HepG2 (cell line): ENCODE measurements at regions not wholly inside any gene's neighbourhood (a gene's known extent, or its start where the extent isn't known, plus 50 kb on each side); places are given as distances from the start of the nearest gene placed in this dataset.

Experiments
- ATAC-seq: fragments of 200-7000 bp; cut with Tn5 transposase; 3 replicates; pipeline ENCODE4 v1.9.1; 2020; ENCODE audit warnings: mild to moderate bottlenecking, moderate library complexity
- BruUV-seq: library from RNA; stranded (reverse); fragments of 400-500 nt; replicated peaks from 2 replicates; lab custom pipeline; 2021; lab: Mats Ljungman, UMichigan
- CTCF ChIA-PET: fragments of 300-600 bp; formaldehyde crosslinking; extraction: SDS; loops from one replicate; lab custom pipeline; 2021; ENCODE audit warnings: low total read pairs, inconsistent platforms, low intra/inter-chr PET ratio; lab: Yijun Ruan, JAX
- POLR2A ChIA-PET: fragments of 350-600 bp; sonication (Branson Sonifier 250); formaldehyde crosslinking; loops from one replicate; lab custom pipeline; 2020; ENCODE audit warnings: antibody characterized with exemption, inconsistent platforms; lab: Yijun Ruan, JAX
- DNase-seq: peaks from one replicate; pipeline ENCODE4 v3.0.0-alpha.2; 2015; ENCODE audit warnings: low spot score
- FAIRE-seq: peaks from 3 replicates; lab custom pipeline; 2011; peaks lifted over from hg19 to GRCh38; lab: Jason Lieb, UNC
- H2AFZ ChIP-seq: one replicate; pipeline ENCODE4 v1.6.1; 2011; ENCODE audit warnings: low read length, inconsistent platforms
- H3K27ac ChIP-seq: fragments of 300-600 bp; 3 replicates; pipeline ENCODE4 v1.8.0; 2011; ENCODE audit warnings: mixed run types, mild to moderate bottlenecking, mixed read lengths, low read length, inconsistent platforms; ENCODE audit not compliant: insufficient read depth; ENCODE audit errors: extremely low read length
- H3K27me3 ChIP-seq, 2 experiments: fragments of 200-600 bp in 1 of 2; 2 replicates in 1 of 2; 3 replicates in 1 of 2; pipeline versions ENCODE4 v1.6.0 to v1.8.0; 2011; ENCODE audit warnings: low read length in 2 of 2, mild to moderate bottlenecking in 2 of 2, moderate library complexity in 2 of 2, inconsistent platforms in 1 of 2; ENCODE audit not compliant: insufficient read depth in 2 of 2, control insufficient read depth in 1 of 2
- H3K36me3 ChIP-seq, 2 experiments: fragments of 200-600 bp in 1 of 2; replicated peaks in 1 of 2; 2 replicates in 1 of 2; 3 replicates in 1 of 2; pipeline versions ENCODE4 v1.5.1 to v1.8.0; 2011; ENCODE audit warnings: low read length in 2 of 2, inconsistent platforms in 1 of 2; ENCODE audit not compliant: insufficient read depth in 2 of 2, control insufficient read depth in 1 of 2
- H3K4me1 ChIP-seq: 2 replicates; pipeline ENCODE4 v1.5.1; 2012; ENCODE audit warnings: low read length, inconsistent platforms; ENCODE audit not compliant: insufficient read depth
- H3K4me2 ChIP-seq: 2 replicates; pipeline ENCODE4 v1.6.0; 2011; ENCODE audit warnings: low read depth, low read length, inconsistent platforms
- H3K4me3 ChIP-seq, 3 experiments: fragments of 200-600 bp in 1 of 3; sonication (generic), shearing (Covaris generic) in 1 of 3; replicated peaks in 1 of 3; 2 replicates each; pipeline ENCODE4 v1.5.1; 2011 to 2016; ENCODE audit warnings: low read length in 3 of 3, inconsistent platforms in 2 of 3, low read depth in 2 of 3, mild to moderate bottlenecking in 2 of 3, control low read depth in 1 of 3, mixed read lengths in 1 of 3; ENCODE audit not compliant: insufficient read depth in 1 of 3
- H3K79me2 ChIP-seq: one replicate; pipeline ENCODE4 v1.6.1; 2011; ENCODE audit warnings: low read length, inconsistent platforms; ENCODE audit not compliant: insufficient read depth
- H3K9ac ChIP-seq: 2 replicates; pipeline ENCODE4 v1.6.0; 2011; ENCODE audit warnings: mild to moderate bottlenecking, low read depth, low read length, inconsistent platforms; ENCODE audit not compliant: insufficient read depth
- H3K9me3 ChIP-seq: 2 replicates; pipeline ENCODE4 v1.5.1; 2012; ENCODE audit warnings: mild to moderate bottlenecking, low read length
- H4K20me1 ChIP-seq: 2 replicates; pipeline ENCODE4 v1.6.0; 2011; ENCODE audit warnings: inconsistent platforms, mild to moderate bottlenecking, low read length, moderate library complexity; ENCODE audit not compliant: insufficient read depth
- ATF7 ChIP-seq, 2 experiments: fragments of 450-650 bp in 1 of 2; sonication (generic) in 1 of 2; formaldehyde crosslinking in 1 of 2; IDR thresholded peaks; 2 replicates each; pipeline versions ENCODE4 v1.4.0 to v1.6.1; 2016 to 2020; ENCODE audit warnings: antibody characterized with exemption in 1 of 2, mild to moderate bottlenecking in 1 of 2, missing genetic modification reagents in 1 of 2
- CAMTA2 ChIP-seq: sonication (generic); formaldehyde crosslinking; IDR thresholded peaks from 2 replicates; pipeline ENCODE4 v1.4.0; 2020; ENCODE audit warnings: mild to moderate bottlenecking, missing genetic modification reagents, borderline replicate concordance
- CHD4 ChIP-seq: fragments of 200-600 bp; sonication (generic); IDR thresholded peaks from 2 replicates; pipeline ENCODE4 v1.7.0; 2017; ENCODE audit warnings: mild to moderate bottlenecking, low read length, borderline replicate concordance
- FLYWCH1 ChIP-seq: sonication (generic); formaldehyde crosslinking; IDR thresholded peaks from 2 replicates; pipeline ENCODE4 v1.8.1; 2023; ENCODE audit warnings: mild to moderate bottlenecking, missing genetic modification reagents
- HNF4G ChIP-seq, 2 experiments: sonication (generic) in 1 of 2; formaldehyde crosslinking in 1 of 2; IDR thresholded peaks; 2 replicates each; pipeline versions ENCODE4 v1.4.0 to v1.6.1; 2011 to 2020; ENCODE audit warnings: borderline replicate concordance in 2 of 2, low read depth in 2 of 2, mild to moderate bottlenecking in 2 of 2, low read length in 1 of 2, missing genetic modification reagents in 1 of 2, moderate library complexity in 1 of 2
- KAT2B ChIP-seq: fragments of 150-350 bp; IDR thresholded peaks from 2 replicates; pipeline ENCODE4 v1.6.1; 2014; ENCODE audit warnings: low read depth, low read length, borderline replicate concordance
- NAIF1 ChIP-seq: sonication (generic); formaldehyde crosslinking; IDR thresholded peaks from 2 replicates; pipeline ENCODE4 v1.5.0; 2020; ENCODE audit warnings: mild to moderate bottlenecking, missing genetic modification reagents, borderline replicate concordance
- POGZ ChIP-seq: sonication (generic); formaldehyde crosslinking; IDR thresholded peaks from 2 replicates; pipeline ENCODE4 v1.4.0; 2020; ENCODE audit warnings: mild to moderate bottlenecking, missing genetic modification reagents
- POLR2AphosphoS5 ChIP-seq: IDR thresholded peaks from 2 replicates; pipeline ENCODE4 v1.6.1; 2012; ENCODE audit warnings: low read depth, low read length
- PRPF4 ChIP-seq: fragments of 200-400 bp; formaldehyde crosslinking; IDR thresholded peaks from 2 replicates; pipeline ENCODE4 v1.6.1; 2016; ENCODE audit warnings: low read length, low read depth; ENCODE audit not compliant: poor library complexity, severe bottlenecking
- ZMYM4 ChIP-seq: sonication (generic); formaldehyde crosslinking; IDR thresholded peaks from 2 replicates; pipeline ENCODE4 v1.8.1; 2023; ENCODE audit warnings: mild to moderate bottlenecking, missing genetic modification reagents
- ZNF12 ChIP-seq: sonication (generic); formaldehyde crosslinking; IDR thresholded peaks from 2 replicates; pipeline ENCODE4 v1.5.0; 2020; ENCODE audit warnings: missing genetic modification reagents
- ZNF713 ChIP-seq: sonication (generic); formaldehyde crosslinking; IDR thresholded peaks from 2 replicates; pipeline ENCODE4 v1.4.0; 2020; ENCODE audit warnings: mild to moderate bottlenecking, missing genetic modification reagents
- ZNF761 ChIP-seq: sonication (generic); formaldehyde crosslinking; conservative IDR thresholded peaks from 2 replicates; pipeline ENCODE4 v1.4.0; 2020; ENCODE audit warnings: mild to moderate bottlenecking, missing genetic modification reagents
- ZNF782 ChIP-seq: sonication (generic); formaldehyde crosslinking; IDR thresholded peaks from 2 replicates; pipeline ENCODE4 v1.4.0; 2020; ENCODE audit warnings: missing genetic modification reagents, mild to moderate bottlenecking, borderline replicate concordance
- ZNF816 ChIP-seq: sonication (generic); formaldehyde crosslinking; IDR thresholded peaks from 2 replicates; pipeline ENCODE4 v1.8.0; 2022; ENCODE audit warnings: missing genetic modification reagents, mild to moderate bottlenecking, borderline replicate concordance
- WGBS: methylation state at CpG from one replicate; pipeline ENCODE4 v1.1.6; 2017; ENCODE audit warnings: low lambda C conversion rate; 5-methylcytosine and 5-hydroxymethylcytosine counted together
- in situ Hi-C: cut with HindIII; loops from 2 replicates; pipeline ENCODE4 v1.10.0; 2017; ENCODE audit warnings: low pct_unique_long_range_greater_than_20kb; ENCODE audit not compliant: extremely low pct_ligation_motif_present
- intact Hi-C: fragments of 100-400 bp; cut with micrococcal nuclease; formaldehyde crosslinking; loops from one replicate; pipeline ENCODE4 v1.10.0; 2022; ENCODE audit not compliant: unreplicated experiment
- TF ChIP-seq, protein P1 (sequence below): sonication (generic); formaldehyde crosslinking; IDR thresholded peaks from 2 replicates; pipeline ENCODE4 v1.8.1; 2023; ENCODE audit warnings: mild to moderate bottlenecking, missing genetic modification reagents
- TF ChIP-seq, protein P2 (sequence below): sonication (generic); formaldehyde crosslinking; IDR thresholded peaks from 2 replicates; pipeline ENCODE4 v1.5.1; 2020; ENCODE audit warnings: mild to moderate bottlenecking, moderate library complexity, missing genetic modification reagents
- TF ChIP-seq, protein P3 (sequence below): IDR thresholded peaks from 2 replicates; pipeline ENCODE4 v1.6.1; 2016
- TF ChIP-seq, protein P4 (sequence below): sonication (generic); formaldehyde crosslinking; IDR thresholded peaks from 2 replicates; pipeline ENCODE4 v1.5.0; 2020; ENCODE audit warnings: missing genetic modification reagents

DNA sequence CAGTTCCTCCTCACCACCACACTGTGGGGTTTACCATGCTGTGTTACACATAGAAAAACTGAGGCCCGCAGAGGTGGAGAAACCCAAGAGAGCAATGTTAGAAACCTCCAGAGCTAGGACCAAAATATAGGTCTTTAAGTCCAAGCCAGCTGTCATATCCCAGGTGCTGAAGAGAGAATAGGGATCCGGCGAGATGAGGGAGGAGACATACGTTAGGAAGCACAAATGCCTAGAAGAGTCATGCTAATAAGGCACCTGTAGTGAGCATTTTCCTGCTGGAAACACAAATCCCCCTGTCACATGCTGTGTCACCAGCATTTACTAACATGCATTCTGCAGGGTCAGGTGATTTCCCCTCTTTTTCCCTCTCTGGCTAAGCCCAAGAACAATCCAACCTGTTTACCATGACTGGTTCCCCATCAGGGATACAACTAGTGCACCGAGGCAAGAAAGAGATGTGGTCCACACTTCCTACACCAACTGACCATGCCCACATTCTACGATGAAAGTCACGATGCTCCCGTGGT, 168.6 kb upstream of the CAMK1G start (continued):
- TF ChIP-seq ATF7 (IDR thresholded peaks at IDR 0.05): no peak
- no peak for TF ChIP-seq ATF7 (CRISPR knock-in tag; IDR thresholded peaks at IDR 0.05)
- no peak for TF ChIP-seq ZMYM4 (CRISPR knock-in tag)
- TF ChIP-seq, protein P1, sequence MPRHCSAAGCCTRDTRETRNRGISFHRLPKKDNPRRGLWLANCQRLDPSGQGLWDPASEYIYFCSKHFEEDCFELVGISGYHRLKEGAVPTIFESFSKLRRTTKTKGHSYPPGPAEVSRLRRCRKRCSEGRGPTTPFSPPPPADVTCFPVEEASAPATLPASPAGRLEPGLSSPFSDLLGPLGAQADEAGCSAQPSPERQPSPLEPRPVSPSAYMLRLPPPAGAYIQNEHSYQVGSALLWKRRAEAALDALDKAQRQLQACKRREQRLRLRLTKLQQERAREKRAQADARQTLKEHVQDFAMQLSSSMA (CRISPR knock-in tag): no peak
- TF ChIP-seq, protein P2, sequence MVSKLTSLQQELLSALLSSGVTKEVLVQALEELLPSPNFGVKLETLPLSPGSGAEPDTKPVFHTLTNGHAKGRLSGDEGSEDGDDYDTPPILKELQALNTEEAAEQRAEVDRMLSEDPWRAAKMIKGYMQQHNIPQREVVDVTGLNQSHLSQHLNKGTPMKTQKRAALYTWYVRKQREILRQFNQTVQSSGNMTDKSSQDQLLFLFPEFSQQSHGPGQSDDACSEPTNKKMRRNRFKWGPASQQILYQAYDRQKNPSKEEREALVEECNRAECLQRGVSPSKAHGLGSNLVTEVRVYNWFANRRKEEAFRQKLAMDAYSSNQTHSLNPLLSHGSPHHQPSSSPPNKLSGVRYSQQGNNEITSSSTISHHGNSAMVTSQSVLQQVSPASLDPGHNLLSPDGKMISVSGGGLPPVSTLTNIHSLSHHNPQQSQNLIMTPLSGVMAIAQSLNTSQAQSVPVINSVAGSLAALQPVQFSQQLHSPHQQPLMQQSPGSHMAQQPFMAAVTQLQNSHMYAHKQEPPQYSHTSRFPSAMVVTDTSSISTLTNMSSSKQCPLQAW (CRISPR knock-in tag): no peak
- TF ChIP-seq CHD4: no peak

DNA sequence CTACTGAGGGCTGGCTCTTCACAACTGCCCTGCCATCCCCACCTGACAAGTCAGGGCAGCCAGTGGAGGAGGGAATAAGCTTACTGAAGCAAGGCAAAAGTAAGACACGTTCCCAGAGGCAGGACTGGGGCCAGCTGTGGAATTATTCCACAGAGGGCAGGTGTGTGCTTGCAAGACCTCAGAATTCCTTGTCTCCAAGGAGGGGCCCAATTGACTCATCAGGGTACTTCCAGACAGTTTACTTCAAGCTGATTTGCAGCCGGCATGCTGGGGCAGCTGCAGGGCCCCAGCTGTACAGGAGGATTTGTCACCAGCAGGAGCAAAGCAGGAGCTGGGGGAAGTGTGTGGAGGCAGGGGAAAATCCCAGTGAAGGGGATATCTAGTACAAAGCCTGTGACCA, 167.5 kb upstream of the CAMK1G start:
- intact Hi-C loops: no loop called here
- Histone ChIP-seq H3K4me1 (no peaks in the 10 kb centered on the region), H3K79me2 (no peaks in the 10 kb centered on the region), H3K27ac (no peak overlapping the region), H3K36me3 (no peaks in the 10 kb centered on the region), H3K4me2 (no peak overlapping the region), H4K20me1 (no peaks in the 10 kb centered on the region), H3K9me3 (no peaks in the 10 kb centered on the region), H3K4me3 (no peak overlapping the region), H2AFZ (no peak overlapping the region), H3K27me3 (no peaks in the 10 kb centered on the region), H3K9ac (no peak overlapping the region)
- ChIA-PET CTCF (no interaction called here), POLR2A (no interaction called here)
- BruUV-seq: no TSS peak
- DNase-seq (no peak), ATAC-seq (no peak), FAIRE-seq (no peak)
- WGBS: 4% methylated on average over 2 of the region's 2 CpGs
- in situ Hi-C loops: no loop called here
- TF ChIP-seq, protein P3, sequence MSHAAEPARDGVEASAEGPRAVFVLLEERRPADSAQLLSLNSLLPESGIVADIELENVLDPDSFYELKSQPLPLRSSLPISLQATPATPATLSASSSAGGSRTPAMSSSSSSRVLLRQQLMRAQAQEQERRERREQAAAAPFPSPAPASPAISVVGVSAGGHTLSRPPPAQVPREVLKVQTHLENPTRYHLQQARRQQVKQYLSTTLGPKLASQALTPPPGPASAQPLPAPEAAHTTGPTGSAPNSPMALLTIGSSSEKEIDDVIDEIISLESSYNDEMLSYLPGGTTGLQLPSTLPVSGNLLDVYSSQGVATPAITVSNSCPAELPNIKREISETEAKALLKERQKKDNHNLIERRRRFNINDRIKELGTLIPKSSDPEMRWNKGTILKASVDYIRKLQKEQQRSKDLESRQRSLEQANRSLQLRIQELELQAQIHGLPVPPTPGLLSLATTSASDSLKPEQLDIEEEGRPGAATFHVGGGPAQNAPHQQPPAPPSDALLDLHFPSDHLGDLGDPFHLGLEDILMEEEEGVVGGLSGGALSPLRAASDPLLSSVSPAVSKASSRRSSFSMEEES (CRISPR knock-in tag): no peak
- no peak for TF ChIP-seq KAT2B
- no peak for TF ChIP-seq FLYWCH1 (CRISPR knock-in tag)
- TF ChIP-seq PRPF4: no peak
- TF ChIP-seq ZNF816: no peak
- TF ChIP-seq POGZ: no peak
- no peak for TF ChIP-seq ZNF713 (CRISPR knock-in tag)
- TF ChIP-seq POLR2AphosphoS5: no peak
- TF ChIP-seq HNF4G (IDR thresholded peaks at IDR 0.05; ENCODE audit: borderline replicate concordance, low read depth, low read length): no peak
- TF ChIP-seq HNF4G (CRISPR knock-in tag; IDR thresholded peaks at IDR 0.05; ENCODE audit: borderline replicate concordance, low read depth): no peak
- no peak for TF ChIP-seq ZNF12
- TF ChIP-seq NAIF1: no peak
- no peak for TF ChIP-seq ZNF761 (CRISPR knock-in tag)
- TF ChIP-seq, protein P4, sequence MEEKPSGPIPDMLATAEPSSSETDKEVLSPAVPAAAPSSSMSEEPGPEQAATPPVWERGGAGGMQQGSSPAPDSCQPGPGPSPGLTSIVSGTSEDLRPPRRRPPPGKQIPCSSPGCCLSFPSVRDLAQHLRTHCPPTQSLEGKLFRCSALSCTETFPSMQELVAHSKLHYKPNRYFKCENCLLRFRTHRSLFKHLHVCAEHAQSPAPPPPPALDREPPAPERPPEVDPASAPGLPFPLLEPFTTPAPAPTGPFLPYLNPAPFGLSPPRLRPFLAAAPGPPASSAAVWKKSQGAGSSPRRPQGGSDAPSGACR (CRISPR knock-in tag): no peak
- no peak for TF ChIP-seq ZNF782 (CRISPR knock-in tag)
- TF ChIP-seq CAMTA2 (CRISPR knock-in tag): no peak
